IPS DF 4.7 (cell line): ENCODE measurements at regions not wholly inside any gene's neighbourhood (a gene's known extent, or its start where the extent isn't known, plus 50 kb on each side); places are given as distances from the start of the nearest gene placed in this dataset.
A peak's percentile ranks its signal among the peaks of the same experiment; 100 is the strongest.

Source experiments
- DNase-seq: peaks from one replicate; pipeline ENCODE4 v3.0.0-alpha.2; 2013; ENCODE audit warnings: low spot score; ENCODE audit errors: extremely low read depth

GRCh38 chr2:2422621-2423020 lies 91.5 kb upstream of the MYT1L start:
- peak; percentile 11 for DNase-seq

GRCh38 chr2:2413525-2413924 lies 82.5 kb upstream of the MYT1L start:
- no peak for DNase-seq

- no peak for DNase-seq
Measured at GRCh38 chr2:2410987-2411386, 79.9 kb upstream of the MYT1L start.

GRCh38 chr2:2409481-2409880 lies 78.4 kb upstream of the MYT1L start:
- DNase-seq, result no peak

- DNase-seq, result no peak
Measured at GRCh38 chr2:2405780-2406179, 74.7 kb upstream of the MYT1L start.

- DNase-seq, result no peak
Measured at GRCh38 chr2:2400286-2401038, 69.4 kb upstream of the MYT1L start.

- DNase-seq, result no peak
Measured at GRCh38 chr2:2399396-2399795, 68.3 kb upstream of the MYT1L start.

GRCh38 chr2:2392332-2392731 lies 61.3 kb upstream of the MYT1L start:
- no peak for DNase-seq

GRCh38 chr2:2389215-2389614 lies 58.1 kb upstream of the MYT1L start:
- no peak for DNase-seq
